HepG2 (cell line): ENCODE measurements at regions not wholly inside any gene's neighbourhood (a gene's known extent, or its start where the extent isn't known, plus 50 kb on each side); places are given as distances from the start of the nearest gene placed in this dataset.

Experiments used
- ATAD3A ChIP-seq: sonication (generic); formaldehyde crosslinking; IDR thresholded peaks from 2 replicates; pipeline ENCODE4 v1.4.0; 2020; ENCODE audit warnings: missing genetic modification reagents
- FUBP1 ChIP-seq: sonication (generic); formaldehyde crosslinking; IDR thresholded peaks from 2 replicates; pipeline ENCODE4 v1.5.1; 2020; ENCODE audit warnings: missing genetic modification reagents, mild to moderate bottlenecking, borderline replicate concordance
- HDAC2 ChIP-seq: sonication (generic); formaldehyde crosslinking; IDR thresholded peaks from 2 replicates; pipeline ENCODE4 v1.4.0; 2020; ENCODE audit warnings: missing genetic modification reagents
- IRF1 ChIP-seq: sonication (generic); formaldehyde crosslinking; IDR thresholded peaks from 2 replicates; pipeline ENCODE4 v1.4.0; 2020; ENCODE audit warnings: low read depth, mild to moderate bottlenecking, missing genetic modification reagents
- MTA1 ChIP-seq: sonication (generic); formaldehyde crosslinking; IDR thresholded peaks from 2 replicates; pipeline ENCODE4 v1.4.0; 2020; ENCODE audit warnings: missing genetic modification reagents, mild to moderate bottlenecking, borderline replicate concordance
- NFIB ChIP-seq: sonication (generic); formaldehyde crosslinking; IDR thresholded peaks from 2 replicates; pipeline ENCODE4 v1.9.0; 2021; ENCODE audit warnings: missing genetic modification reagents, mild to moderate bottlenecking, borderline replicate concordance
- PRDM15 ChIP-seq: sonication (generic); formaldehyde crosslinking; IDR thresholded peaks from 2 replicates; pipeline ENCODE4 v1.4.0; 2020; ENCODE audit warnings: missing genetic modification reagents
- RBFOX2 ChIP-seq: fragments of 200-400 bp; formaldehyde crosslinking; IDR thresholded peaks from 2 replicates; pipeline ENCODE4 v1.6.1; 2017; ENCODE audit warnings: low read depth, mild to moderate bottlenecking, low read length
- SIN3B ChIP-seq: fragments of 150-350 bp; IDR thresholded peaks from 2 replicates; pipeline ENCODE4 v1.6.1; 2014; ENCODE audit warnings: low read length
- SPEN ChIP-seq: sonication (generic); formaldehyde crosslinking; IDR thresholded peaks from 2 replicates; pipeline ENCODE4 v1.5.1; 2020; ENCODE audit warnings: low read depth, mild to moderate bottlenecking, missing genetic modification reagents
- STAT6 ChIP-seq: sonication (generic); formaldehyde crosslinking; IDR thresholded peaks from 2 replicates; pipeline ENCODE4 v1.4.0; 2020; ENCODE audit warnings: missing genetic modification reagents, mild to moderate bottlenecking, borderline replicate concordance
- TOPORS ChIP-seq: sonication (generic); formaldehyde crosslinking; IDR thresholded peaks from 2 replicates; pipeline ENCODE4 v1.8.0; 2023; ENCODE audit warnings: mild to moderate bottlenecking, missing genetic modification reagents
- ZBTB44 ChIP-seq: sonication (generic); formaldehyde crosslinking; IDR thresholded peaks from 2 replicates; pipeline ENCODE4 v1.4.0; 2020; ENCODE audit warnings: missing genetic modification reagents
- ZNF280D ChIP-seq: sonication (generic); formaldehyde crosslinking; IDR thresholded peaks from 2 replicates; pipeline ENCODE4 v1.5.1; 2020; ENCODE audit warnings: mild to moderate bottlenecking, missing genetic modification reagents

- TF ChIP-seq HDAC2 (CRISPR knock-in tag): peak; percentile 79; the same call in 1 of the 2 replicates
- peak; percentile 41; the same call in 1 of the 2 replicates for TF ChIP-seq MTA1 (CRISPR knock-in tag)
- no peak for TF ChIP-seq PRDM15
- no peak for TF ChIP-seq STAT6 (CRISPR knock-in tag)
- TF ChIP-seq ZBTB44: 0 out of 2 replicates have a peak, but pooled peaks have one; percentile 47
- TF ChIP-seq FUBP1 (CRISPR knock-in tag): no peak
- TF ChIP-seq ATAD3A (CRISPR knock-in tag): no peak
- no peak; the same call in 1 of the 2 replicates for TF ChIP-seq SPEN (CRISPR knock-in tag)
- TF ChIP-seq IRF1 (CRISPR knock-in tag): no peak
- TF ChIP-seq SIN3B: no peak
- peak; percentile 31; the same call in 1 of the 2 replicates for TF ChIP-seq TOPORS
- TF ChIP-seq ZNF280D (CRISPR knock-in tag): no peak
- no peak for TF ChIP-seq NFIB (CRISPR knock-in tag)
- TF ChIP-seq RBFOX2: no peak
Observed at GRCh38 chr2:16069933-16070647, 129.7 kb downstream of the MYCN start (continued).
